ENCODE measurements at regions not wholly inside any gene's neighbourhood (a gene's known extent, or its start where the extent isn't known, plus 50 kb on each side); places are given as distances from the start of the nearest gene placed in this dataset.

- ATAC-seq (ENCODE audit: low FRiP score) (no peak), DNase-seq (no peak)
- WGBS, 2 donors: 84 to 96% methylated on average over 1 of the region's 1 CpG
- intact Hi-C loops (cut with DNase I): no loop called here
- no peak overlapping the region for H3K4me3 ChIP-seq (ENCODE audit: low read length in 2 of 2)
- H3K4me1 ChIP-seq (ENCODE audit: control insufficient read depth in 1 of 2, insufficient read depth in 2 of 2, low read length in 2 of 2): no peaks in the 10 kb centered on the region
- H3K27me3 ChIP-seq (ENCODE audit: control insufficient read depth in 1 of 2, insufficient read depth in 2 of 2, low read length in 1 of 2): no peaks in the 10 kb centered on the region
- H3K27ac ChIP-seq (ENCODE audit: low read depth in 1 of 2, low read length in 2 of 2): no peak overlapping the region
- no peaks in the 10 kb centered on the region for H3K9me3 ChIP-seq (ENCODE audit: control insufficient read depth, low read length)
- H3K36me3 ChIP-seq (ENCODE audit: control insufficient read depth in 1 of 2, insufficient read depth in 2 of 2, low read length in 1 of 2): no peaks in the 10 kb centered on the region
Observed at GRCh38 chr18:34025191-34025801, 199.4 kb downstream of the NOL4 start.

GRCh38 chr18:34023471-34023870 is 201.2 kb downstream of the NOL4 start:
- no peaks in the 10 kb centered on the region for H3K27me3 ChIP-seq (ENCODE audit: control insufficient read depth in 1 of 2, insufficient read depth in 2 of 2, low read length in 1 of 2)
- DNase-seq: no peak
- H3K4me3 ChIP-seq (ENCODE audit: low read length in 2 of 2): no peak overlapping the region
- intact Hi-C loops (cut with DNase I): no loop called here
- 67% methylated on average over 4 of the region's 4 CpGs for WGBS, 2 donors
- no peaks in the 10 kb centered on the region for H3K36me3 ChIP-seq (ENCODE audit: control insufficient read depth in 1 of 2, insufficient read depth in 2 of 2, low read length in 1 of 2)
- no peaks in the 10 kb centered on the region for H3K4me1 ChIP-seq (ENCODE audit: control insufficient read depth in 1 of 2, insufficient read depth in 2 of 2, low read length in 2 of 2)
- no peaks in the 10 kb centered on the region for H3K9me3 ChIP-seq (ENCODE audit: control insufficient read depth, low read length)
- ATAC-seq (ENCODE audit: low FRiP score): no peak
- no peak overlapping the region for H3K27ac ChIP-seq (ENCODE audit: low read depth in 1 of 2, low read length in 2 of 2)

DNA sequence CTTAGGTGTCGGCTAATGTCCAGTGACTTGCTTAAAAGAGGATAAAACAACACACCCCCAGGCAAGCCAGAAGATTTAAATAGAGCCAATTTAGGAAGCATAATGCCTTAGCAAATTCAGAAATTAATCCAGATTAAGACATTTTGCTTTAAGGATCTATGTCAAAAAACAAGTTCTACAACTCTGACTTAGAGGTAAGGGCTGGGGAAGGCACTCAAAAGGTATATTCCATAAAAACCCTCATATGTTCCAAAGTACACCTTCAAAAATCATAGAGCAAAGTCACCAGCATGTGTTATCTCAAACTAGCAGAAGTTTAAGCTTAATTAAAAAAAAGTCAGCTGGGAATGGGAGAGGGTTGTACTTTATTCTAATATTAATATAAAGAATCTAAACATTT is 206.4 kb downstream of the NOL4 start:
- Histone ChIP-seq H3K27ac (ENCODE audit: low read depth in 1 of 2, low read length in 2 of 2) (no peak overlapping the region), H3K9me3 (ENCODE audit: control insufficient read depth, low read length) (no peaks in the 10 kb centered on the region), H3K4me3 (ENCODE audit: low read length in 2 of 2) (no peak overlapping the region), H3K36me3 (ENCODE audit: control insufficient read depth in 1 of 2, insufficient read depth in 2 of 2, low read length in 1 of 2) (no peaks in the 10 kb centered on the region), H3K4me1 (ENCODE audit: control insufficient read depth in 1 of 2, insufficient read depth in 2 of 2, low read length in 2 of 2) (no peaks in the 10 kb centered on the region), H3K27me3 (ENCODE audit: control insufficient read depth in 1 of 2, insufficient read depth in 2 of 2, low read length in 1 of 2) (no peaks in the 10 kb centered on the region)
- ATAC-seq (ENCODE audit: low FRiP score) (no peak), DNase-seq (no peak)
- WGBS, 2 donors: 87 to 95% methylated on average over 1 of the region's 1 CpG
- intact Hi-C loops (cut with DNase I): no loop called here

GRCh38 chr18:34003687-34004086 is 221.0 kb downstream of the NOL4 start:
- Histone ChIP-seq H3K27me3 (ENCODE audit: control insufficient read depth in 1 of 2, insufficient read depth in 2 of 2, low read length in 1 of 2) (no peaks in the 10 kb centered on the region), H3K9me3 (ENCODE audit: control insufficient read depth, low read length) (no peaks in the 10 kb centered on the region), H3K27ac (ENCODE audit: low read depth in 1 of 2, low read length in 2 of 2) (no peak overlapping the region), H3K36me3 (ENCODE audit: control insufficient read depth in 1 of 2, insufficient read depth in 2 of 2, low read length in 1 of 2) (no peaks in the 10 kb centered on the region), H3K4me1 (ENCODE audit: control insufficient read depth in 1 of 2, insufficient read depth in 2 of 2, low read length in 2 of 2) (no peaks in the 10 kb centered on the region), H3K4me3 (ENCODE audit: low read length in 2 of 2) (no peak overlapping the region)
- DNase-seq (no peak), ATAC-seq (ENCODE audit: low FRiP score) (no peak)
- 15 to 29% methylated on average over 1 of the region's 1 CpG for WGBS, 2 donors
- intact Hi-C loops (cut with DNase I): no loop called here

DNA sequence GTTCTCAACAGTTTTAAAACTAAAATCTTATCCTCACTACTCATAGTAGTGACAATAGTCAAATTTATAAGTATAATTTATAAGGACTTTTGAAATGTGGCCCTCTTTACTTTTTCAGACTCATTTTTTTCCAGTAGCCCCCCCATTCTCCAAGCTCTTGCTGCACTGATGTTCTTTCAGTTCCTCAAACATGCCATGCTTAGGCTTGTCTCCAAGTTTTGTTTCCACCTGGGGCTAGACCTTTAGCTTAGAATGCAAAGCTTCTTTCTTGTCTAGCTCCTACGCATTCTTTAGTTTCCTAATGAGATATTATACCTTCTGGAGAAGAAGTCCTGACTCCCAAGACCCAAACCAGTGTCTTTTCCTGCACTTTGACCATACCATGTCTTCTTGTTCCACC is 222.6 kb downstream of the NOL4 start:
- Histone ChIP-seq H3K36me3 (ENCODE audit: control insufficient read depth in 1 of 2, insufficient read depth in 2 of 2, low read length in 1 of 2) (no peaks in the 10 kb centered on the region), H3K9me3 (ENCODE audit: control insufficient read depth, low read length) (no peaks in the 10 kb centered on the region), H3K27me3 (ENCODE audit: control insufficient read depth in 1 of 2, insufficient read depth in 2 of 2, low read length in 1 of 2) (no peaks in the 10 kb centered on the region), H3K4me1 (ENCODE audit: control insufficient read depth in 1 of 2, insufficient read depth in 2 of 2, low read length in 2 of 2) (no peaks in the 10 kb centered on the region), H3K4me3 (ENCODE audit: low read length in 2 of 2) (no peak overlapping the region), H3K27ac (ENCODE audit: low read depth in 1 of 2, low read length in 2 of 2) (no peak overlapping the region)
- 81 to 96% methylated on average over 1 of the region's 1 CpG for WGBS, 2 donors
- ATAC-seq (ENCODE audit: low FRiP score) (no peak), DNase-seq (no peak)
- intact Hi-C loops (cut with DNase I): no loop called here

GRCh38 chr18:34001376-34001775 is 223.3 kb downstream of the NOL4 start:
- Histone ChIP-seq H3K27me3 (ENCODE audit: control insufficient read depth in 1 of 2, insufficient read depth in 2 of 2, low read length in 1 of 2) (no peaks in the 10 kb centered on the region), H3K36me3 (ENCODE audit: control insufficient read depth in 1 of 2, insufficient read depth in 2 of 2, low read length in 1 of 2) (no peaks in the 10 kb centered on the region), H3K27ac (ENCODE audit: low read depth in 1 of 2, low read length in 2 of 2) (no peak overlapping the region), H3K4me1 (ENCODE audit: control insufficient read depth in 1 of 2, insufficient read depth in 2 of 2, low read length in 2 of 2) (no peaks in the 10 kb centered on the region), H3K4me3 (ENCODE audit: low read length in 2 of 2) (no peak overlapping the region), H3K9me3 (ENCODE audit: control insufficient read depth, low read length) (no peaks in the 10 kb centered on the region)
- WGBS, 2 donors: 94 to 95% methylated on average over 3 of the region's 3 CpGs
- DNase-seq: no peak
- intact Hi-C loops (cut with DNase I): no loop called here
- no peak for ATAC-seq (ENCODE audit: low FRiP score)

GRCh38 chr18:33987206-33987605 is 237.5 kb downstream of the NOL4 start:
- ATAC-seq (ENCODE audit: low FRiP score): no peak
- WGBS, 2 donors: 64 to 70% methylated on average over 3 of the region's 3 CpGs
- H3K36me3 ChIP-seq (ENCODE audit: control insufficient read depth in 1 of 2, insufficient read depth in 2 of 2, low read length in 1 of 2): no peaks in the 10 kb centered on the region

DNA sequence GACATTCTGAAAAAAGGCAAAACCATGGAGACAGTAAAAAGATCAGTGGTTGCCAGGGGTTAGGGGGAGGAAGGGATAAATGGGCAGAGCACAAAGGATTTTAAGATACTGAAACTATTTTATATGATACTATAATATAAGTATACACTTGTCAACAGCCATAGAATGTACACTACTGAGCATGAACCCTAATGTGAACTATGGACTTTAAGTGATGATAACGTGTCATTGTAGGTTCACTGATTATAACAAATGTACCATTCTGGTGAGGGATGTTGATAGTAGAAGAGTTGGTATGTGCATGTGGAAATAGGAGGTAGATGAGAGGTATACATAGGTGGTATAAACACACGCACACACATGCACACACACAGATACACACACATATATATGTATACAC is 241.6 kb downstream of the NOL4 start:
- Histone ChIP-seq H3K27ac (ENCODE audit: low read depth in 1 of 2, low read length in 2 of 2) (no peak overlapping the region), H3K27me3 (ENCODE audit: control insufficient read depth in 1 of 2, insufficient read depth in 2 of 2, low read length in 1 of 2) (no peaks in the 10 kb centered on the region), H3K36me3 (ENCODE audit: control insufficient read depth in 1 of 2, insufficient read depth in 2 of 2, low read length in 1 of 2) (no peaks in the 10 kb centered on the region), H3K9me3 (ENCODE audit: control insufficient read depth, low read length) (no peaks in the 10 kb centered on the region), H3K4me3 (ENCODE audit: low read length in 2 of 2) (no peak overlapping the region), H3K4me1 (ENCODE audit: control insufficient read depth in 1 of 2, insufficient read depth in 2 of 2, low read length in 2 of 2) (no peaks in the 10 kb centered on the region)
- ATAC-seq (ENCODE audit: low FRiP score): no peak
- DNase-seq: no peak
- 92 to 95% methylated on average over 2 of the region's 2 CpGs for WGBS, 2 donors
- intact Hi-C loops (cut with DNase I): no loop called here

More at GRCh38 chr18:33987206-33987605, 237.5 kb downstream of the NOL4 start:
- Histone ChIP-seq H3K4me3 (ENCODE audit: low read length in 2 of 2) (no peak overlapping the region), H3K27ac (ENCODE audit: low read depth in 1 of 2, low read length in 2 of 2) (no peak overlapping the region), H3K27me3 (ENCODE audit: control insufficient read depth in 1 of 2, insufficient read depth in 2 of 2, low read length in 1 of 2) (no peaks in the 10 kb centered on the region), H3K9me3 (ENCODE audit: control insufficient read depth, low read length) (no peaks in the 10 kb centered on the region), H3K4me1 (ENCODE audit: control insufficient read depth in 1 of 2, insufficient read depth in 2 of 2, low read length in 2 of 2) (no peaks in the 10 kb centered on the region)
- DNase-seq: no peak
- intact Hi-C loops (cut with DNase I): no loop called here

DNA sequence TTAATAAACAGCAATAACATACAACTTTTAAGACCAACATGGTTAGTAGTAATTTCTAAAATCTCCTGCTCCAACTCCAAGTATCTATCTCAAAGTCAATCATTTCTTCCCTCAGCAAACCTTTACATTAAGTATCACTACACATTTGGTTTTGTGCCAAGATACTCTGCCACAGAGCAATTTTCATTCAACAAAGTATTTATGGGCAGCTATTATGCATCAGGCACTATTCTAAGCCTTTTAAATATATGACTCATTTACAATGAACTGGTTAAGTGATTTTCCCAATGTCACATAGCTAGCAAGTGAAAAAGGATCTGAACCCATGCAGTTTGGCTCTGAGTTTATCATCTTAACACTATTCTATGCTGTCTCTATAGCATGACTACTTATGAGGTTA is 264.3 kb downstream of the NOL4 start:
- H3K36me3 ChIP-seq (ENCODE audit: control insufficient read depth in 1 of 2, insufficient read depth in 2 of 2, low read length in 1 of 2): no peaks in the 10 kb centered on the region
- no peak overlapping the region for H3K27ac ChIP-seq (ENCODE audit: low read depth in 1 of 2, low read length in 2 of 2)
- ATAC-seq (ENCODE audit: low FRiP score) (no peak), DNase-seq (no peak)
- no peaks in the 10 kb centered on the region for H3K4me1 ChIP-seq (ENCODE audit: control insufficient read depth in 1 of 2, insufficient read depth in 2 of 2, low read length in 2 of 2)
- intact Hi-C loops (cut with DNase I): no loop called here
- H3K9me3 ChIP-seq (ENCODE audit: control insufficient read depth, low read length): no peaks in the 10 kb centered on the region
- H3K4me3 ChIP-seq (ENCODE audit: low read length in 2 of 2): no peak overlapping the region
- no peaks in the 10 kb centered on the region for H3K27me3 ChIP-seq (ENCODE audit: control insufficient read depth in 1 of 2, insufficient read depth in 2 of 2, low read length in 1 of 2)

Data from aorta (tissue), 5 donors.